ENCODE measurements at regions not wholly inside any gene's neighbourhood (a gene's known extent, or its start where the extent isn't known, plus 50 kb on each side); places are given as distances from the start of the nearest gene placed in this dataset.

DNA sequence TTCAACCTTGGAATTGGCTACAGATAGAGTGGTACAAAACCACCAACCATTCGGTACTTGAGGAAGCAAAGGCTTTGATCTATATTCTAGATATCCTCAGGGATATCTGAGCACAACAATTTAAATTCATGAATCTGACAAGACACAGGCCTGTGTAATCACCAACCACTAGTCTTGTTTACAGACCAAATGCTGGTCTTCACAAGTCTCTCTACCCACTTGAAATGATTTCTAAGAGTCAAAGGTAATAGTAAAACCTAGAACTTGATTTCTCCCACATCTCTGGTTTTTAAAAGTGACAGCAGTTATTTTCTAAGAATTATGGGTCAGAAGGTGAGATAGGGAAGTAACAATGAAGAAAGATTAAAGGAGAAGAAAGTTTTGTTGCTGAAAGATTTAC, 613.7 kb upstream of the ACVR2A start:
- intact Hi-C loops (cut with DNase I; ENCODE audit: low total_unique reads): no loop called here
- Histone ChIP-seq H3K27me3 (no peaks in the 10 kb centered on the region), H3K27ac (no peak overlapping the region), H3K4me3 (no peak overlapping the region), H3K9me3 (no peaks in the 10 kb centered on the region), H3K4me1 (no peaks in the 10 kb centered on the region), H3K36me3 (ENCODE audit: low read depth, missing control alignments) (no peaks in the 10 kb centered on the region)
- TF ChIP-seq POLR2A (IDR thresholded peaks at IDR 0.05) (no peak), CTCF (IDR thresholded peaks at IDR 0.05) (no peak)
- WGBS, 2 donors: 83 to 90% methylated on average over 1 of the region's 1 CpG
- no peak for DNase-seq

DNA sequence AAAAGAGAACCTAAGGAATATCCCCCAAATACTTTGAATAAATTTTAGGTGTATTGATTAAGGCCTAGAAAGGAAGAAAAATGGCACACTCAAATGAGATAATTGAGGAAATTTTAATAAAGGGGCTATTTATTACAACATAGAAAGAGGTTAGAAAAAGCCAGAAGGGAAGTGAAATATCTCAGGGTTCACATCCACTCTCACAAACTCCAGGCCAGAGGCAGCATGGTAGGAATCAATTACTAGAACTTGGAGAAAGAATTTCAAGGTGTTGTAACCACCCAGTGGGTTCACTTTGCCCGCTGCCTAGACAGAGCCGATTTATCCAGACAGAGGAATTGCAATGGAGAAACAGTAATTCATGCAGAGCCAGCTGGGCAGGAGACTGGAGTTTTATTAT, 617.5 kb upstream of the ACVR2A start:
- no peak for TF ChIP-seq POLR2A (IDR thresholded peaks at IDR 0.05)
- no peak for TF ChIP-seq CTCF (IDR thresholded peaks at IDR 0.05)
- intact Hi-C loops (cut with DNase I; ENCODE audit: low total_unique reads): no loop called here
- Histone ChIP-seq H3K4me3 (no peak overlapping the region), H3K27me3 (no peaks in the 10 kb centered on the region), H3K36me3 (ENCODE audit: low read depth, missing control alignments) (no peaks in the 10 kb centered on the region), H3K4me1 (no peaks in the 10 kb centered on the region), H3K27ac (no peak overlapping the region), H3K9me3 (no peaks in the 10 kb centered on the region)
- WGBS, 2 donors: 93 to 100% methylated on average over 2 of the region's 2 CpGs
- no peak for DNase-seq

DNA sequence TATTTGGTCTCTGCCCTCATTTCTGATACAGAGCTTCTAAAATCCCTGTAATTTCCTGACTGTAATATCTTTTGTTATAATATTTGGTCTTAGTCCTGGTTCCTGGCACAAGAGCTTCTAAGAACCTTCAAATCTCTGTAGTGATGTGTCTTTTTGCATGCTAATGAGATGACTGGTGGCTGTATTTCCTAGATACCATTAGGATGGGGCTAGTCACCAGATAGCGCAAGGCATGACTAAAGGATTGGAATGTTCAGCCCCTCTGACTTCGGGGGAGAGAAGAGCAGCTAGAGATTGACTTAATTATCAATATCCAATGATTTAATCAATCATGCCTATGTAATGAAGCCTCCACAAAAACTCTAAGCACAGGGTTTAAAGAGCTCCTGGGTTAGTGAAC, 620.8 kb upstream of the ACVR2A start:
- intact Hi-C loops (cut with DNase I; ENCODE audit: low total_unique reads): no loop called here
- no peaks in the 10 kb centered on the region for H3K9me3 ChIP-seq
- no peak overlapping the region for H3K27ac ChIP-seq
- H3K36me3 ChIP-seq (ENCODE audit: low read depth, missing control alignments): no peaks in the 10 kb centered on the region
- WGBS, 2 donors: 80 to 94% methylated on average over 2 of the region's 2 CpGs
- H3K4me3 ChIP-seq: no peak overlapping the region
- no peaks in the 10 kb centered on the region for H3K27me3 ChIP-seq
- H3K4me1 ChIP-seq: no peaks in the 10 kb centered on the region
- no peak for DNase-seq
- TF ChIP-seq POLR2A (IDR thresholded peaks at IDR 0.05): no peak
- no peak for TF ChIP-seq CTCF (IDR thresholded peaks at IDR 0.05)

DNA sequence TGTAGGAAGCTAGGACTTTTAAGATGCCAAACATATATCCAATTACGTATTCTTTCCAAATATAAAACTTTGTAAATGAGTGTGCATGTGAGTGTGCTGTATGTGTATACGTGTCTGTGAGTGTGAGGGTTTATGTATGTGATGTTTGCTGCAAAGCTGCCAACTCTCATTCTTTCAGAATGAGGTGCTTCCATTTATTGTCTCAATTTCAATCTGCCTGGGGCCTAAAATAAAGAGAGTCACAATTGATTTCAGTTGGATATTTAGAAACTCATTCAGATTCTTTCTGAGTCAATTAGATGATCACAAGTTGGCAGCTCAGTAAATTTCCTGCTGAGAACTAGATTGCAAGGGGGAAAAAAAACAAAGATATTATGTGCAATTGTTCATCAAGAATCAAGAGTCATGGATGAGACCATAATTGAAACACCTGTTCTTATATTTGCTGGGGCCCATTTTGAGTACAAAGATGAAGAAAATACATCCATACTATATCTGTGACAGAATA, 621.2 kb upstream of the ACVR2A start:
- TF ChIP-seq CTCF (IDR thresholded peaks at IDR 0.05) (no peak), POLR2A (IDR thresholded peaks at IDR 0.05) (no peak)
- no peaks in the 10 kb centered on the region for H3K27me3 ChIP-seq
- H3K4me1 ChIP-seq: no peaks in the 10 kb centered on the region
- H3K27ac ChIP-seq: no peak overlapping the region
- no peaks in the 10 kb centered on the region for H3K9me3 ChIP-seq
- WGBS, 2 donors: 82 to 95% methylated on average over 2 of the region's 2 CpGs
- intact Hi-C loops (cut with DNase I; ENCODE audit: low total_unique reads): no loop called here
- no peak overlapping the region for H3K4me3 ChIP-seq
- H3K36me3 ChIP-seq (ENCODE audit: low read depth, missing control alignments): no peaks in the 10 kb centered on the region
- DNase-seq: no peak

DNA sequence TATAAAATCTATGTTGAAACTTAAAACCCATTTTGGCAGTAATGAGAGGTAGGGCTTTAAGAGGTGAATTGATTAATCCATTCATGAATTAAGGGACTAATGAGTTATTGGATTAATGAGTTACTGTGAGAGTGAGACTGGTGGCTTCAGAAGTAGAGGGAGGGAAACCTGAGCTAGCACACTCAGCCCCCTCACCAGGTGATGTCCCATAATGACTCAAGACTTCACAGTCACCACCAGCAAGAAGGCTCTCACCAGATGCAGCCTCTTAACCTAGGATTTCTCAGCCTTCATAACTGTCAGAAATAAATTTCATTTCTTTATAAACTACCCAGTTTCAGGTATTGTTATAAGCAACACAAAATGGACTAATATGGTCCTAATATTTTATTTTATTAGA, 621.7 kb upstream of the ACVR2A start:
- no peaks in the 10 kb centered on the region for H3K27me3 ChIP-seq
- intact Hi-C loops (cut with DNase I; ENCODE audit: low total_unique reads): no loop called here
- H3K4me3 ChIP-seq: no peak overlapping the region
- DNase-seq: no peak
- H3K4me1 ChIP-seq: no peaks in the 10 kb centered on the region
- H3K27ac ChIP-seq: no peak overlapping the region
- no peaks in the 10 kb centered on the region for H3K36me3 ChIP-seq (ENCODE audit: low read depth, missing control alignments)
- TF ChIP-seq POLR2A (IDR thresholded peaks at IDR 0.05): no peak
- TF ChIP-seq CTCF (IDR thresholded peaks at IDR 0.05): no peak
- no peaks in the 10 kb centered on the region for H3K9me3 ChIP-seq

All from testis (tissue), 2 donors.